ENCODE measurements at regions not wholly inside any gene's neighbourhood (a gene's known extent, or its start where the extent isn't known, plus 50 kb on each side); places are given as distances from the start of the nearest gene placed in this dataset.

- Histone ChIP-seq H4K20me1 (ENCODE audit: control insufficient read depth, extremely low read depth, insufficient read depth, low read length) (no peaks in the 10 kb centered on the region), H3K4me1 (ENCODE audit: control insufficient read depth, extremely low read depth, insufficient read depth, low read length) (no peaks in the 10 kb centered on the region), H3K9ac (ENCODE audit: control insufficient read depth, extremely low read depth, insufficient read depth, low read length) (no peak overlapping the region), H3K9me1 (ENCODE audit: control insufficient read depth, extremely low read depth, insufficient read depth, low read length) (no peaks in the 10 kb centered on the region), H3K36me3 (ENCODE audit: control insufficient read depth in 2 of 2, extremely low read depth in 1 of 2, insufficient read depth in 2 of 2, low read length in 2 of 2) (no peaks in the 10 kb centered on the region), H2AFZ (ENCODE audit: control insufficient read depth, low read length) (no peak overlapping the region), H3K27ac (ENCODE audit: control insufficient read depth, insufficient read depth, low read length) (no peak overlapping the region), H3K4me2 (ENCODE audit: control insufficient read depth, extremely low read depth, insufficient read depth, low read depth, low read length) (no peak overlapping the region), H3K27me3 (ENCODE audit: control insufficient read depth, extremely low read depth, insufficient read depth, low read length) (no peaks in the 10 kb centered on the region), H3K79me2 (ENCODE audit: control insufficient read depth, insufficient read depth, low read length) (no peaks in the 10 kb centered on the region), H3K4me3 (ENCODE audit: control insufficient read depth in 2 of 3, extremely low read depth in 1 of 3, insufficient read depth in 2 of 3, low read depth in 1 of 3, low read length in 3 of 3) (no peak overlapping the region), H3K9me3 (ENCODE audit: control insufficient read depth, low read depth, low read length) (no peaks in the 10 kb centered on the region)
- TF ChIP-seq CTCF (optimal IDR thresholded peaks at IDR 0.05 in 1 of 3, IDR thresholded peaks at IDR 0.05 in 1 of 3, conservative IDR thresholded peaks at IDR 0.05 in 1 of 3; ENCODE audit: extremely low read depth in 1 of 3, insufficient read depth in 2 of 3, low read length in 3 of 3) (no peak), EZH2 (IDR thresholded peaks at IDR 0.05; ENCODE audit: low read length) (no peak)
- no peak for DNase-seq (ENCODE audit: low read depth, low spot score)
- dilution Hi-C loops (cut with MboI; ENCODE audit: extremely low pct_ligation_motif_present, low sequenced_read_pairs) = no loop called here
- no peak for FAIRE-seq
Observed at GRCh38 chr7:81066797-81067196, 147.9 kb upstream of the SEMA3C start.

DNA sequence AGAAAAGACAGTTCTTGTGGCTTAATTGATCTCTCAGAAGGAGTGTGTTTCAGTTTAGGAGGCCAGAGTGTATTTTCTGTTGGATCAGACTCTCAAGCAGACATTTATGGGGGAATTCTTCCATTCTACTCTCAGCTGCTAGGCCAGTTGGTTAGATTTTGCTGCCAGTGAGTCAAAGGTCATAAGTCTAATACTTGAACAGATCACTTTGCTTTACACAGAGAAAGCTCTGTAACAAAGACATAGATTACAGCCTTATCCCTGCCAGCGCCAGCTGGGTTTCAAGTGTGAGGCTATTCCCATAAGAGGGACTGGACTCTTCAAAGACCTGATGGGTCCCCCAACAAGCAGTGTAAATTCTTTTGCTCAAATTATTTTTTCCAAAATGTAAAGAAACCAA, 145.6 kb upstream of the SEMA3C start:
- Histone ChIP-seq H3K27ac (ENCODE audit: control insufficient read depth, insufficient read depth, low read length) (no peak overlapping the region), H3K4me1 (ENCODE audit: control insufficient read depth, extremely low read depth, insufficient read depth, low read length) (no peaks in the 10 kb centered on the region), H3K4me3 (ENCODE audit: control insufficient read depth in 2 of 3, extremely low read depth in 1 of 3, insufficient read depth in 2 of 3, low read depth in 1 of 3, low read length in 3 of 3) (no peak overlapping the region), H3K9me1 (ENCODE audit: control insufficient read depth, extremely low read depth, insufficient read depth, low read length) (no peaks in the 10 kb centered on the region), H3K79me2 (ENCODE audit: control insufficient read depth, insufficient read depth, low read length) (no peaks in the 10 kb centered on the region), H2AFZ (ENCODE audit: control insufficient read depth, low read length) (peak overlapping the region; percentile 11), H3K36me3 (ENCODE audit: control insufficient read depth in 2 of 2, extremely low read depth in 1 of 2, insufficient read depth in 2 of 2, low read length in 2 of 2) (no peaks in the 10 kb centered on the region), H3K4me2 (ENCODE audit: control insufficient read depth, extremely low read depth, insufficient read depth, low read depth, low read length) (no peak overlapping the region), H3K9ac (ENCODE audit: control insufficient read depth, extremely low read depth, insufficient read depth, low read length) (no peak overlapping the region), H4K20me1 (ENCODE audit: control insufficient read depth, extremely low read depth, insufficient read depth, low read length) (no peaks in the 10 kb centered on the region), H3K27me3 (ENCODE audit: control insufficient read depth, extremely low read depth, insufficient read depth, low read length) (no peaks in the 10 kb centered on the region), H3K9me3 (ENCODE audit: control insufficient read depth, low read depth, low read length) (no peaks in the 10 kb centered on the region)
- dilution Hi-C loops (cut with MboI; ENCODE audit: extremely low pct_ligation_motif_present, low sequenced_read_pairs) = no loop called here
- DNase-seq (ENCODE audit: low read depth, low spot score) (no peak), FAIRE-seq (no peak)
- TF ChIP-seq EZH2 (IDR thresholded peaks at IDR 0.05; ENCODE audit: low read length) (no peak), CTCF (optimal IDR thresholded peaks at IDR 0.05 in 1 of 3, IDR thresholded peaks at IDR 0.05 in 1 of 3, conservative IDR thresholded peaks at IDR 0.05 in 1 of 3; ENCODE audit: extremely low read depth in 1 of 3, insufficient read depth in 2 of 3, low read length in 3 of 3) (no peak)
